ENCODE measurements at regions not wholly inside any gene's neighbourhood (a gene's known extent, or its start where the extent isn't known, plus 50 kb on each side); places are given as distances from the start of the nearest gene placed in this dataset.

- Histone ChIP-seq H3K79me2 (ENCODE audit: low read length) (no peaks in the 10 kb centered on the region), H3F3A (ENCODE audit: insufficient read depth, low read length) (no peaks in the 10 kb centered on the region), H3K4me3 (ENCODE audit: low read length) (no peak overlapping the region), H3K27me3 (replicated peaks; ENCODE audit: insufficient read depth, low read length) (no peaks in the 10 kb centered on the region), H4K20me1 (ENCODE audit: insufficient read depth, low read length) (no peaks in the 10 kb centered on the region), H3K4me2 (ENCODE audit: low read depth, low read length) (no peak overlapping the region), H3K4me1 (ENCODE audit: low read length) (no peaks in the 10 kb centered on the region), H3K36me3 (replicated peaks; ENCODE audit: insufficient read depth, low read length) (no peaks in the 10 kb centered on the region), H3K9me2 (replicated peaks; ENCODE audit: insufficient read depth, low read length) (no peaks in the 10 kb centered on the region), H3K27ac (ENCODE audit: low read length) (no peak overlapping the region), H3K9ac (ENCODE audit: low read length) (no peak overlapping the region), H2AFZ (ENCODE audit: low read length) (no peak overlapping the region), H3K9me3 (replicated peaks; ENCODE audit: insufficient read depth, low read length) (no peaks in the 10 kb centered on the region)
- DNase-seq: no peak
- TF ChIP-seq EZH2 (optimal IDR thresholded peaks at IDR 0.05; ENCODE audit: low read depth, low read length) (no peak), EZH2phosphoT487 (IDR thresholded peaks at IDR 0.05; ENCODE audit: low read length) (no peak), CTCF (IDR thresholded peaks at IDR 0.05; ENCODE audit: low read length) (no peak)
Measured at GRCh38 chr4:171524903-171525302, 288.3 kb upstream of the GALNTL6 start.

- DNase-seq: no peak
- Histone ChIP-seq H2AFZ (ENCODE audit: low read length) (no peak overlapping the region), H3K27ac (ENCODE audit: low read length) (no peak overlapping the region), H3F3A (ENCODE audit: insufficient read depth, low read length) (no peaks in the 10 kb centered on the region), H3K27me3 (replicated peaks; ENCODE audit: insufficient read depth, low read length) (no peaks in the 10 kb centered on the region), H3K4me3 (ENCODE audit: low read length) (no peak overlapping the region), H3K9me3 (replicated peaks; ENCODE audit: insufficient read depth, low read length) (no peaks in the 10 kb centered on the region), H3K4me1 (ENCODE audit: low read length) (no peaks in the 10 kb centered on the region), H3K9me2 (replicated peaks; ENCODE audit: insufficient read depth, low read length) (no peaks in the 10 kb centered on the region), H3K36me3 (replicated peaks; ENCODE audit: insufficient read depth, low read length) (no peaks in the 10 kb centered on the region), H3K9ac (ENCODE audit: low read length) (no peak overlapping the region), H3K4me2 (ENCODE audit: low read depth, low read length) (no peak overlapping the region), H4K20me1 (ENCODE audit: insufficient read depth, low read length) (no peaks in the 10 kb centered on the region), H3K79me2 (ENCODE audit: low read length) (no peaks in the 10 kb centered on the region)
- TF ChIP-seq CTCF (IDR thresholded peaks at IDR 0.05; ENCODE audit: low read length) (no peak), EZH2phosphoT487 (IDR thresholded peaks at IDR 0.05; ENCODE audit: low read length) (no peak), EZH2 (optimal IDR thresholded peaks at IDR 0.05; ENCODE audit: low read depth, low read length) (no peak)
Measured at GRCh38 chr4:171521726-171522125, 291.5 kb upstream of the GALNTL6 start.

GRCh38 chr4:171519457-171519856 lies 293.7 kb upstream of the GALNTL6 start:
- Histone ChIP-seq H3K9ac (ENCODE audit: low read length) (no peak overlapping the region), H3K27me3 (replicated peaks; ENCODE audit: insufficient read depth, low read length) (no peaks in the 10 kb centered on the region), H3K79me2 (ENCODE audit: low read length) (no peaks in the 10 kb centered on the region), H3K9me3 (replicated peaks; ENCODE audit: insufficient read depth, low read length) (no peaks in the 10 kb centered on the region), H3K27ac (ENCODE audit: low read length) (no peak overlapping the region), H3K9me2 (replicated peaks; ENCODE audit: insufficient read depth, low read length) (no peaks in the 10 kb centered on the region), H3K36me3 (replicated peaks; ENCODE audit: insufficient read depth, low read length) (no peaks in the 10 kb centered on the region), H3K4me2 (ENCODE audit: low read depth, low read length) (no peak overlapping the region), H4K20me1 (ENCODE audit: insufficient read depth, low read length) (no peaks in the 10 kb centered on the region), H3K4me1 (ENCODE audit: low read length) (no peaks in the 10 kb centered on the region), H2AFZ (ENCODE audit: low read length) (no peak overlapping the region), H3F3A (ENCODE audit: insufficient read depth, low read length) (no peaks in the 10 kb centered on the region), H3K4me3 (ENCODE audit: low read length) (no peak overlapping the region)
- no peak for DNase-seq
- TF ChIP-seq EZH2phosphoT487 (IDR thresholded peaks at IDR 0.05; ENCODE audit: low read length) (no peak), EZH2 (optimal IDR thresholded peaks at IDR 0.05; ENCODE audit: low read depth, low read length) (no peak), CTCF (IDR thresholded peaks at IDR 0.05; ENCODE audit: low read length) (no peak)
